ENCODE measurements at regions not wholly inside any gene's neighbourhood (a gene's known extent, or its start where the extent isn't known, plus 50 kb on each side); places are given as distances from the start of the nearest gene placed in this dataset.
"Not testable (repeated sequence)": the region's sequence is repeated elsewhere in the genome, so short reads cannot be mapped to it uniquely, and the experiment has no call there.

- TF ChIP-seq POLR2A (IDR thresholded peaks at IDR 0.05) (no peak), CTCF (IDR thresholded peaks at IDR 0.05) (no peak), EP300 (IDR thresholded peaks at IDR 0.05) (no peak)
- no peaks in the 10 kb centered on the region for H3K4me1 ChIP-seq (ENCODE audit: insufficient read depth)
- no peak overlapping the region for H3K4me3 ChIP-seq
- H3K27ac ChIP-seq: no peak overlapping the region
- WGBS, 3 donors: 84 to 95% (median 87%) methylated on average over 6 of the region's 6 CpGs
- H3K9me3 ChIP-seq: peaks cover 0 to 4% of the 10 kb centered on the region in 2 donors
- H3K27me3 ChIP-seq: no peaks in the 10 kb centered on the region
- no peaks in the 10 kb centered on the region for H3K36me3 ChIP-seq
- DNase-seq: no peak
- intact Hi-C loops (cut with DNase I): no loop called here
Measured at GRCh38 chr4:44965435-44966095, 239.2 kb upstream of the GNPDA2 start.

GRCh38 chr4:44964086-44964485, 237.7 kb upstream of the GNPDA2 start:
- H3K4me3 ChIP-seq; H3K27me3 ChIP-seq; intact Hi-C loops (cut with DNase I); H3K4me1 ChIP-seq (ENCODE audit: insufficient read depth); DNase-seq; H3K9me3 ChIP-seq; H3K27ac ChIP-seq; H3K36me3 ChIP-seq: not testable (repeated sequence)
- WGBS, 3 donors: 66 to 75% (median 69%) methylated on average over 5 of the region's 5 CpGs

- intact Hi-C loops (cut with DNase I): no loop called here
- H3K9me3 ChIP-seq: peaks cover 0 to 4% of the 10 kb centered on the region in 2 donors
- no peaks in the 10 kb centered on the region for H3K4me1 ChIP-seq (ENCODE audit: insufficient read depth)
- TF ChIP-seq CTCF (IDR thresholded peaks at IDR 0.05): no peak
- TF ChIP-seq EP300 (IDR thresholded peaks at IDR 0.05): no peak
- no peak for TF ChIP-seq POLR2A (IDR thresholded peaks at IDR 0.05)
- WGBS, 3 donors: 86 to 100% (median 95%) methylated on average over 1 of the region's 1 CpG
- H3K27ac ChIP-seq: no peak overlapping the region
- no peaks in the 10 kb centered on the region for H3K36me3 ChIP-seq
- DNase-seq: no peak
- H3K27me3 ChIP-seq: no peaks in the 10 kb centered on the region
- H3K4me3 ChIP-seq: no peak overlapping the region
Measured at GRCh38 chr4:44961001-44961755, 234.8 kb upstream of the GNPDA2 start.

GRCh38 chr4:44931720-44932119, 205.4 kb upstream of the GNPDA2 start:
- no peaks in the 10 kb centered on the region for H3K36me3 ChIP-seq
- intact Hi-C loops (cut with DNase I): no loop called here
- WGBS, 3 donors: 70 to 87% (median 80%) methylated on average over 3 of the region's 3 CpGs
- H3K9me3 ChIP-seq: no peaks in the 10 kb centered on the region
- no peak overlapping the region for H3K27ac ChIP-seq
- no peak overlapping the region for H3K4me3 ChIP-seq
- DNase-seq: no peak
- TF ChIP-seq EP300 (IDR thresholded peaks at IDR 0.05) (no peak), POLR2A (IDR thresholded peaks at IDR 0.05) (no peak), CTCF (IDR thresholded peaks at IDR 0.05) (no peak)
- no peaks in the 10 kb centered on the region for H3K27me3 ChIP-seq
- no peaks in the 10 kb centered on the region for H3K4me1 ChIP-seq (ENCODE audit: insufficient read depth)

- DNase-seq: no peak
- Histone ChIP-seq H3K4me1 (ENCODE audit: insufficient read depth) (no peaks in the 10 kb centered on the region), H3K27ac (no peak overlapping the region), H3K27me3 (no peaks in the 10 kb centered on the region), H3K4me3 (no peak overlapping the region), H3K9me3 (no peaks in the 10 kb centered on the region), H3K36me3 (no peaks in the 10 kb centered on the region)
- intact Hi-C loops (cut with DNase I): no loop called here
- TF ChIP-seq EP300 (IDR thresholded peaks at IDR 0.05): no peak
- TF ChIP-seq POLR2A (IDR thresholded peaks at IDR 0.05): no peak
- TF ChIP-seq CTCF (IDR thresholded peaks at IDR 0.05): no peak
- 51 to 60% (median 54%) methylated on average over 2 of the region's 2 CpGs for WGBS, 3 donors
Measured at GRCh38 chr4:44928785-44929184, 202.4 kb upstream of the GNPDA2 start.
